OCI-LY7 (cell line): ENCODE measurements at regions not wholly inside any gene's neighbourhood (a gene's known extent, or its start where the extent isn't known, plus 50 kb on each side); places are given as distances from the start of the nearest gene placed in this dataset.
"Not testable (repeated sequence)": the region's sequence is repeated elsewhere in the genome, so short reads cannot be mapped to it uniquely, and the experiment has no call there.

Source experiments
- BruUV-seq: library from RNA; stranded (reverse); fragments of 400-500 nt; replicated peaks from 2 replicates; lab custom pipeline; 2021; lab: Mats Ljungman, UMichigan
- CTCF ChIA-PET: fragments of 300-600 bp; sonication (Branson Sonifier 250); formaldehyde crosslinking; loops from one replicate; lab custom pipeline; 2022; ENCODE audit warnings: antibody characterized with exemption; ENCODE audit not compliant: unreplicated experiment; lab: Charles Lee
- POLR2A ChIA-PET: fragments of 300-600 bp; sonication (Branson Sonifier 250); formaldehyde crosslinking; loops from one replicate; lab custom pipeline; 2022; ENCODE audit warnings: antibody characterized with exemption; lab: Charles Lee
- DNase-seq: peaks from one replicate; pipeline ENCODE4 v3.0.0-alpha.2; 2015; ENCODE audit warnings: low spot score
- H2AFZ ChIP-seq: fragments of 200-600 bp; sonication (generic), shearing (Covaris generic); 2 replicates; pipeline ENCODE4 v1.6.1; 2014; ENCODE audit warnings: mild to moderate bottlenecking, antibody characterized with exemption, low read length, moderate library complexity
- H3K27ac ChIP-seq: fragments of 200-600 bp; sonication (generic); 2 replicates; pipeline ENCODE4 v1.5.1; 2014; ENCODE audit warnings: mixed run types, low read depth, mild to moderate bottlenecking, moderate library complexity, low read length, inconsistent platforms; ENCODE audit not compliant: poor library complexity, severe bottlenecking
- H3K36me3 ChIP-seq: fragments of 200-600 bp; sonication (generic); 2 replicates; pipeline ENCODE4 v1.6.1; 2014; ENCODE audit warnings: mild to moderate bottlenecking, antibody characterized with exemption, low read length, moderate library complexity, mixed read lengths; ENCODE audit not compliant: insufficient read depth
- H3K4me1 ChIP-seq: fragments of 200-600 bp; sonication (generic); 2 replicates; pipeline ENCODE4 v1.5.1; 2014; ENCODE audit warnings: mild to moderate bottlenecking, low read length; ENCODE audit not compliant: insufficient read depth, poor library complexity, severe bottlenecking
- H3K4me2 ChIP-seq: fragments of 200-600 bp; sonication (generic); 2 replicates; pipeline ENCODE4 v1.6.1; 2014; ENCODE audit warnings: mild to moderate bottlenecking, low read length
- H3K4me3 ChIP-seq: fragments of 200-600 bp; sonication (generic); 2 replicates; pipeline ENCODE4 v1.5.1; 2014; ENCODE audit warnings: mild to moderate bottlenecking, low read depth, low read length; ENCODE audit not compliant: poor library complexity, severe bottlenecking
- H3K79me2 ChIP-seq: fragments of 200-600 bp; sonication (generic); 2 replicates; pipeline ENCODE4 v1.6.1; 2016; ENCODE audit warnings: low read depth, mild to moderate bottlenecking, low read length, moderate library complexity, mixed read lengths; ENCODE audit not compliant: insufficient read depth
- H3K9me2 ChIP-seq: fragments of 200-600 bp; sonication (generic); 2 replicates; pipeline ENCODE4 v1.6.1; 2016; ENCODE audit warnings: mild to moderate bottlenecking, low read length, mixed read lengths; ENCODE audit not compliant: insufficient read depth
- H3K9me3 ChIP-seq: fragments of 200-600 bp; sonication (generic); 2 replicates; pipeline ENCODE4 v1.6.1; 2014; ENCODE audit warnings: mild to moderate bottlenecking, mixed run types, low read length, mixed read lengths
- H4K20me1 ChIP-seq: fragments of 200-600 bp; sonication (generic); 2 replicates; pipeline ENCODE4 v1.6.1; 2014; ENCODE audit warnings: mild to moderate bottlenecking, antibody characterized with exemption, low read length, moderate library complexity, mixed read lengths; ENCODE audit not compliant: insufficient read depth
- CTCF ChIP-seq: fragments of 200-600 bp; sonication (generic); conservative IDR thresholded peaks from 2 replicates; pipeline ENCODE4 v1.5.1; 2014; ENCODE audit warnings: mild to moderate bottlenecking, antibody characterized with exemption, low read length, moderate library complexity, mixed read lengths
- EZH2phosphoT487 ChIP-seq: fragments of 200-600 bp; sonication (generic); IDR thresholded peaks from 2 replicates; pipeline ENCODE4 v1.6.1; 2018; ENCODE audit warnings: low read depth, borderline replicate concordance, mild to moderate bottlenecking, mixed run types, antibody characterized with exemption, low read length, moderate library complexity, mixed read lengths
- intact Hi-C: fragments of 100-400 bp; cut with micrococcal nuclease; formaldehyde crosslinking; loops from one replicate; pipeline ENCODE4 v1.10.0; 2022; ENCODE audit not compliant: unreplicated experiment

- no peaks in the 10 kb centered on the region for H4K20me1 ChIP-seq
- POLR2A ChIA-PET: no interaction called here
- H3K36me3 ChIP-seq: no peaks in the 10 kb centered on the region
- no peaks in the 10 kb centered on the region for H3K9me2 ChIP-seq
- H3K27ac ChIP-seq: no peak overlapping the region
- no peak overlapping the region for H3K4me3 ChIP-seq
- intact Hi-C loops: no loop called here
- no peaks in the 10 kb centered on the region for H3K79me2 ChIP-seq
- TF ChIP-seq CTCF (no peak), EZH2phosphoT487 (no peak)
- no TSS peak for BruUV-seq
- no peak overlapping the region for H3K4me2 ChIP-seq
- H3K4me1 ChIP-seq: no peaks in the 10 kb centered on the region
- CTCF ChIA-PET: no interaction called here
- no peaks in the 10 kb centered on the region for H3K9me3 ChIP-seq
- H2AFZ ChIP-seq: no peak overlapping the region
- DNase-seq: no peak
Measured at GRCh38 chr9:38171926-38172325, 102.9 kb upstream of the SHB start.

GRCh38 chr9:38171538-38171884 is 102.5 kb upstream of the SHB start:
- Histone ChIP-seq H3K4me1 (no peaks in the 10 kb centered on the region), H3K79me2 (no peaks in the 10 kb centered on the region), H3K27ac (no peak overlapping the region), H3K9me2 (no peaks in the 10 kb centered on the region), H3K4me3 (no peak overlapping the region), H2AFZ (no peak overlapping the region), H3K4me2 (no peak overlapping the region), H3K9me3 (no peaks in the 10 kb centered on the region), H4K20me1 (no peaks in the 10 kb centered on the region), H3K36me3 (no peaks in the 10 kb centered on the region)
- intact Hi-C loops: no loop called here
- no peak for DNase-seq
- POLR2A ChIA-PET: no interaction called here
- CTCF ChIA-PET: no interaction called here
- no peak for TF ChIP-seq CTCF
- BruUV-seq: no TSS peak

- H3K27ac ChIP-seq, H3K4me1 ChIP-seq, H3K79me2 ChIP-seq, CTCF ChIA-PET, DNase-seq, H3K9me2 ChIP-seq, H3K36me3 ChIP-seq, intact Hi-C loops, H3K9me3 ChIP-seq, H4K20me1 ChIP-seq, H2AFZ ChIP-seq, BruUV-seq, POLR2A ChIA-PET, H3K4me3 ChIP-seq, H3K4me2 ChIP-seq: not testable (repeated sequence)
Measured at GRCh38 chr9:38170763-38171537, 101.9 kb upstream of the SHB start.

- DNase-seq, H3K9me3 ChIP-seq, H3K79me2 ChIP-seq, H3K36me3 ChIP-seq, H3K27ac ChIP-seq, H3K9me2 ChIP-seq, H3K4me1 ChIP-seq, H3K4me3 ChIP-seq, H4K20me1 ChIP-seq, H3K4me2 ChIP-seq, POLR2A ChIA-PET, BruUV-seq, CTCF ChIA-PET, H2AFZ ChIP-seq, intact Hi-C loops: not testable (repeated sequence)
Measured at GRCh38 chr9:38170155-38170554, 101.1 kb upstream of the SHB start.
